ENCODE measurements at regions not wholly inside any gene's neighbourhood (a gene's known extent, or its start where the extent isn't known, plus 50 kb on each side); places are given as distances from the start of the nearest gene placed in this dataset.

GRCh38 chr13:34347784-34348573, 530.0 kb downstream of the RFC3 start:
- Histone ChIP-seq H3K4me1 (peaks cover 0 to 12% (median 0%) of the 10 kb centered on the region in 3 donors), H3K4me3 (no peak overlapping the region), H3K36me3 (no peaks in the 10 kb centered on the region), H3K27ac (peak overlapping the region in 1 of 4 donors; percentile 22), H3K9me3 (no peaks in the 10 kb centered on the region), H3K27me3 (no peaks in the 10 kb centered on the region)
- no peak for DNase-seq
- WGBS, 2 donors: 42 to 44% methylated on average over 9 to 10 of the region's 10 CpGs
- TF ChIP-seq, protein P1, sequence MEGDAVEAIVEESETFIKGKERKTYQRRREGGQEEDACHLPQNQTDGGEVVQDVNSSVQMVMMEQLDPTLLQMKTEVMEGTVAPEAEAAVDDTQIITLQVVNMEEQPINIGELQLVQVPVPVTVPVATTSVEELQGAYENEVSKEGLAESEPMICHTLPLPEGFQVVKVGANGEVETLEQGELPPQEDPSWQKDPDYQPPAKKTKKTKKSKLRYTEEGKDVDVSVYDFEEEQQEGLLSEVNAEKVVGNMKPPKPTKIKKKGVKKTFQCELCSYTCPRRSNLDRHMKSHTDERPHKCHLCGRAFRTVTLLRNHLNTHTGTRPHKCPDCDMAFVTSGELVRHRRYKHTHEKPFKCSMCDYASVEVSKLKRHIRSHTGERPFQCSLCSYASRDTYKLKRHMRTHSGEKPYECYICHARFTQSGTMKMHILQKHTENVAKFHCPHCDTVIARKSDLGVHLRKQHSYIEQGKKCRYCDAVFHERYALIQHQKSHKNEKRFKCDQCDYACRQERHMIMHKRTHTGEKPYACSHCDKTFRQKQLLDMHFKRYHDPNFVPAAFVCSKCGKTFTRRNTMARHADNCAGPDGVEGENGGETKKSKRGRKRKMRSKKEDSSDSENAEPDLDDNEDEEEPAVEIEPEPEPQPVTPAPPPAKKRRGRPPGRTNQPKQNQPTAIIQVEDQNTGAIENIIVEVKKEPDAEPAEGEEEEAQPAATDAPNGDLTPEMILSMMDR (IDR thresholded peaks at IDR 0.05): no peak
- TF ChIP-seq POLR2A (IDR thresholded peaks at IDR 0.05): no peak
- intact Hi-C loops (cut with DNase I): no loop called here

GRCh38 chr13:34349091-34349722, 531.3 kb downstream of the RFC3 start:
- H3K4me3 ChIP-seq: no peak overlapping the region
- intact Hi-C loops (cut with DNase I): no loop called here
- no peak overlapping the region for H3K27ac ChIP-seq
- 79 to 100% methylated on average over 1 of the region's 1 CpG for WGBS, 2 donors
- no peak for DNase-seq
- no peaks in the 10 kb centered on the region for H3K36me3 ChIP-seq
- no peaks in the 10 kb centered on the region for H3K27me3 ChIP-seq
- TF ChIP-seq, protein P1 (IDR thresholded peaks at IDR 0.05): no peak
- no peak for TF ChIP-seq POLR2A (IDR thresholded peaks at IDR 0.05)
- H3K4me1 ChIP-seq: peaks cover 0 to 12% (median 0%) of the 10 kb centered on the region in 3 donors
- H3K9me3 ChIP-seq: no peaks in the 10 kb centered on the region

- Histone ChIP-seq H3K36me3 (no peaks in the 10 kb centered on the region), H3K9me3 (no peaks in the 10 kb centered on the region), H3K27ac (no peak overlapping the region), H3K4me1 (peaks cover 0 to 12% (median 0%) of the 10 kb centered on the region in 3 donors), H3K4me3 (no peak overlapping the region), H3K27me3 (no peaks in the 10 kb centered on the region)
- WGBS, 2 donors: 86 to 98% methylated on average over 3 of the region's 3 CpGs
- intact Hi-C loops (cut with DNase I): no loop called here
- no peak for DNase-seq
- TF ChIP-seq, protein P1 (IDR thresholded peaks at IDR 0.05): no peak
- TF ChIP-seq POLR2A (IDR thresholded peaks at IDR 0.05): no peak
These were observed 532.7 kb downstream of the RFC3 start for GRCh38 chr13:34350671-34351070.

DNA sequence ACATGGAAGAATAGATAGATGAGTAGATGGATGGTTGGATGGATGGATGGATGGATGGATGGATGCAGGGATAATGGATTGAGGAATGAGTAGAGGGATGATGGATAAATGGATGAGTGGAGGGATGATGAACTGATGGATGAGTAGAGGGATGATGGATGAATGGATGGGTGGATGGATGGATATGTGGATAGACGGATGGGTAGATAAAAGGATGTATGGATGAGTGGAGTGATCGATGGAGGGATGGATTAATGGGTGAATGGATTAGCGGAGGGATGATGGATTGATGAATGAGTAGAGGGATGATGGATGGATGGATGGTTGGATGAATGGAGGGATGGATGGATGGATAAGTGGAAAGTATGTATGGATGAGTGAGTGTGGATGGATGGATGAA, 533.2 kb downstream of the RFC3 start:
- DNase-seq: no peak
- no peak for TF ChIP-seq POLR2A (IDR thresholded peaks at IDR 0.05)
- TF ChIP-seq, protein P1 (IDR thresholded peaks at IDR 0.05): no peak
- no peaks in the 10 kb centered on the region for H3K36me3 ChIP-seq
- peaks cover 0 to 12% (median 0%) of the 10 kb centered on the region in 3 donors for H3K4me1 ChIP-seq
- no peak overlapping the region for H3K27ac ChIP-seq
- H3K9me3 ChIP-seq: no peaks in the 10 kb centered on the region
- 91% methylated on average over 3 of the region's 3 CpGs for WGBS, 2 donors
- H3K27me3 ChIP-seq: no peaks in the 10 kb centered on the region
- intact Hi-C loops (cut with DNase I): no loop called here
- no peak overlapping the region for H3K4me3 ChIP-seq

DNA sequence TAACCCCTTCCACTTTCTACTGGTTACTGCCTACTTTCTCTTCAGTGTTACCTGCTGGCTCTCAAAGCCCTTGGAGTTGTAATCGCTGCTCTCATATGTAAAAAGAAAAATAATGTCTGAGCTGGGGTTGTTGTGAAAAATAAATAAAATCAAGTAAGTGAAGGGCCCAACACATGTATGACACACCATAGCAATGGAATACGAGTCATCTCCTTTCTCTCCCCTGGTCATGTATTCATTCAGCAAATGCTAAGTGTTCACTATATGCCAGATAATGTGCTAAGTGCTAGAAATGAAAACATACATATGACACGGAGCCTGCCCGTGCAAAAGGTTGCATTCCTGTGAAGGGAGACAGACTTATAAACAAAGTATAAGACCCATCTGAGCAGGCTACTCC, 535.0 kb downstream of the RFC3 start:
- DNase-seq: no peak
- no peak for TF ChIP-seq POLR2A (IDR thresholded peaks at IDR 0.05)
- TF ChIP-seq, protein P1 (IDR thresholded peaks at IDR 0.05): no peak
- Histone ChIP-seq H3K9me3 (no peaks in the 10 kb centered on the region), H3K36me3 (no peaks in the 10 kb centered on the region), H3K4me3 (no peak overlapping the region), H3K27me3 (no peaks in the 10 kb centered on the region), H3K4me1 (peaks cover 0 to 14% (median 0%) of the 10 kb centered on the region in 3 donors), H3K27ac (no peak overlapping the region)
- 84 to 86% methylated on average over 4 of the region's 4 CpGs for WGBS, 2 donors
- intact Hi-C loops (cut with DNase I): no loop called here

All from esophagus squamous epithelium (tissue), 5 donors.